CD4-positive, alpha-beta T cell treated with Interleukin-6 for 4 hours (primary cell): ENCODE measurements at regions not wholly inside any gene's neighbourhood (a gene's known extent, or its start where the extent isn't known, plus 50 kb on each side); places are given as distances from the start of the nearest gene placed in this dataset.

Source experiments
- DNase-seq: peaks from one replicate; pipeline ENCODE4 v3.0.0-alpha.2; 2020; ENCODE audit warnings: mixed read lengths

- DNase-seq = no peak
Observed at GRCh38 chr10:77710081-77710551, 72.5 kb upstream of the KCNMA1 start.

DNA sequence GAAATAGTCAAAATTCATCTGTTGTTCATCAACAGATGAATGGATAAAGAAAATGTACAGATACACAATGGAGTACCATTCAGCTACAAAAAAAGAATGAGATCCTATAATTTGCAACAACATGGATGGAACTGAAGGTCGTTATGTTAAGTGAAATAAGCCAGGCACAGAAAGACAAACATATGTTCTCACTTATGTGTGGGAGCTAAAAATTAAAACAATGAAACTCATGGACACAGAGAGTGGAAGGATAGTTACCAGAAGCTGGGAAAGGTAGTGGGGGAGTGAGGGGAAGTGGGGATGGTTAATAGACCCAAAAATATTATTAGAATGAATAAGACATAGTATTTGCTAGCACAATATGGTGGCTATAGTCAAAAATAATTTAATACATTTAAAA lies 70.0 kb upstream of the KCNMA1 start:
- DNase-seq = no peak

GRCh38 chr10:77702166-77702565 lies 64.6 kb upstream of the KCNMA1 start:
- DNase-seq = no peak

GRCh38 chr10:77700086-77700485 lies 62.5 kb upstream of the KCNMA1 start:
- DNase-seq = no peak

DNA sequence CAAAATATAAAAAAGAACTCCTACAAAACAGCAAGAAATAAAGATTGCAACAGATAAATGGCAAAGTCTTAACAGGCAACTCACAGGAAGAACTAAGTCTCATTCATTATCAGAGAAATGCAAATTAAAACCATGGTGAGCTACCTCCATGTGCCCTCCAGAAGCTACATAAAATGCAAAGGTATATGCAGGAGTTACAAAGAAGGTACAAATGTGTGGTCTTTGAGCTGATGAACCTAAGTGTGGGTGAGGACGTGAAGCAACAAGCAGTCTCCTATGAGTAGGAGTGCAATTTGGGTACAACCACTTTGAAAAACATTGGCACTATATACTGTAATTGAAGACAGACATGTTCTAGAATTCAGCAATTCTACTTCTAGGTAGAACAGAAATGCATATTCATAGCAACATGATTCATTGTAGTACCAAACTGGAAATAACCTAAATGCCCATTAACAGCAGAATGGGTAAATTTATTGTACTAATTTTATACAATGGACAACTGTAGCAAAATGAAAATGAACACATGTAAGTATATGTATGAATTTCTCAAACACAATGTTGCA lies 61.6 kb upstream of the KCNMA1 start:
- DNase-seq = no peak

DNA sequence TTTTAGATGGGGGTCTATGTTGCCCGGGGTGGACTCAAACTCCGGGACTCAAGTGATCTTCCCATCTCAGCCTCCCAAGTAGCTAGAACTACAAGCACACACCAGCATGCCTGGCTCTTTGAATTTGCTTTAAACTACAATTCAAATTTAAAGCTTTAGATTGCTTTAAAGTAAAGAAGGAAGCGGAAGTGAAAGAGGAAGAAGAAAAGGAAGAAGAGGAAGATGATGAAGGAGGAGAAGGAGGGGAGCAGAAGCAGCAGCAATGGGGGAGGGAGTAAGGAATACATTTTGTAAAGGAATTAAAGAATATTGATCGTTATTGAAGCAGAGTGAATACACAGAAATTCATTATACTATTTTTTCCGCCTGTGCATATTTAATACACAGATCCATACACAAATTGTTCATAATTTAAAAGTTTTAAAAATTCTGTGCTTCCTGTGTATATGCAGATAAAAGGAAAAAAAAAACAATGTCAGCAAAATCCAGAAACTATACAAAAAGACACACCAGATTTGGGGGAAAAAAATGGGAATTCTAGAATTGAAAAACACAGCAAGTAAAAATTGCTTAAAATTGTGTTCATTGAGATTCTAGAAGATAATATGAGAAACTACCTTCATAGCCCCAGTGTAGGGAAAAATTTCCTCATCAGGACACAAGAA lies 60.8 kb upstream of the KCNMA1 start:
- no peak for DNase-seq

DNA sequence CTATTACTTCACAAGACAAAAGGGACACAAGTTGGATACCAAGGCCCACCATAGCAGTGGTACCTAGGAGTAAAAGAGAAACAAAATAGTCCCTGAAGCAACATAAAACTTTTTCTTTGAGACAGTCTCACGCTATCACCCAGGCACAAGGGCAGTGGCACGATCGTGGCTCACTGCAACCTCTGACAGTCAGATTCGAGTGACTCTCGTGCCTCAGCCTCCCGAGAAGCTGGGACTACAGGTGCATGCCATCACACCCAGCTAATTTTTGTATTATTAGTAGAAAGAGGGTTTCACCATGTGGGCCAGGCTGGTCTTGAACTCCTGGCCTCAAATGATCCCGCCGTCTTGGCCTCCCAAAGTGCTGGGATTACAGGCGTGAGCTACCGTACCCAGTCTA lies 59.0 kb upstream of the KCNMA1 start:
- no peak for DNase-seq

- no peak for DNase-seq
Observed at GRCh38 chr10:77695186-77695585, 57.6 kb upstream of the KCNMA1 start.

DNA sequence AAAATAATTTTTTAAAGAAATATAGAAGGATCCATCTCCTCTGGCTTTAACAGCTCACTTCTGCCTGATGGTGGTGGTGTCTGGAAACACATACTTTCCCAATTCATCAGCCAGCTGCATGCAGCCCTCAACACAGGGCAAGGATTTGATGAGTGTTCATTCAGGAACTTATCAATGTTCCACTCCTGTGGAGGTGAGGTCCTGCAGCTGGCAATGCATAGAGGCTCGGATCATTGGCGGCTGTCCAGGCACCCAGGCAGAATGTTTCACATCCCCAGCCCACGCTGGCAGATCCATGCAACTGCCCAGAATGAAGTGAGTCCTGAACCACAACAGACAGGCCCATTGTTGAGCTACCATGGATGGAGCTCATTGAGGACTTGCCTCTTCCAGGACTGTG lies 55.2 kb upstream of the KCNMA1 start:
- no peak for DNase-seq

DNA sequence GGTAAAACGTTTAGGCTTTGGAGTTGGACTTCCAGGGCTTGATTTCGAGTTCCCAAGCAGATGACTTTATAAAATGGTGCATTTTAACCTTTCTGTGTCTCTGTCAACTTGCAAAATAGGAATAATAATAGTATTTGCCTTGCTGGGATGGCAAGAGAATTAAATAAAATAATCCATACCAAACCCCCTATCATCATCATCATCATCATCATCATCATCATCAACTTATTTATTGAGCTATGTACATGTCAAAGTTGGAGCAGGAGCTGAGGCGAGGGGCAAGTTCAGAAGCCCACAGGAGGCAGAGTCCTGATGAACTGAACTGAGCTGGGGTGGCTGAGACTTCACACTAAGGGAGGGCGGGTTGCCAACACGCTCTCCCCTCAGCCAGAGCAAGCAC lies 51.7 kb upstream of the KCNMA1 start:
- DNase-seq = no peak

DNA sequence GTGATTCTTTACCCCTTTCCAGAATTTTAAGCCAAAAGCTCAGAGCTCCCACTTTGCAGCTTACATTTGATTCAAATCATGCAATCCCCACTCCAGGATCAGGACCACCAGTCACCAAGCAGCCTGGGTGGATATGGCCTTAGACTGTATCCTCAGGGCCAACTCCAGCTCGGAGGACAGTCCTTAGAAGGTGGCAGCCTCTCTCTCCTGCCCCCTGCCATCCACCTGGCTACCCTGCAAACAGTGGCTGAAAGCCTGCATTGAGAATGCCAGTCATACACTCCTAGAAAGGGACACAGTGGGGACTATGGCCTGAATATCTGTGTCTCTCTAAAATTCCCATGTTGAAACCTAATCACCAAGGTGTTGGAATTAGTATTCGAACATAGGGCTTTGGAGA lies 50.0 kb upstream of the KCNMA1 start:
- no peak for DNase-seq
